CD1c-positive myeloid dendritic cell (primary cell): ENCODE measurements at regions not wholly inside any gene's neighbourhood (a gene's known extent, or its start where the extent isn't known, plus 50 kb on each side); places are given as distances from the start of the nearest gene placed in this dataset.

Experiments
- DNase-seq: peaks from one replicate; pipeline ENCODE4 v3.0.0-alpha.2; 2016; ENCODE audit errors: extremely low spot score

GRCh38 chr7:12074889-12075288 is 136.2 kb upstream of the TMEM106B start:
- no peak for DNase-seq

- no peak for DNase-seq
These were observed 131.1 kb upstream of the TMEM106B start for GRCh38 chr7:12080006-12080405.

- DNase-seq: no peak
These were observed 125.6 kb upstream of the TMEM106B start for GRCh38 chr7:12085516-12085915.

- DNase-seq: no peak
These were observed 120.9 kb upstream of the TMEM106B start for GRCh38 chr7:12089951-12090756.

GRCh38 chr7:12090757-12091221 is 120.3 kb upstream of the TMEM106B start:
- no peak for DNase-seq

- DNase-seq: no peak
These were observed 119.9 kb upstream of the TMEM106B start for GRCh38 chr7:12091231-12091630.

GRCh38 chr7:12092499-12093130 is 118.5 kb upstream of the TMEM106B start:
- no peak for DNase-seq

GRCh38 chr7:12093365-12093764 is 117.7 kb upstream of the TMEM106B start:
- no peak for DNase-seq

GRCh38 chr7:12094365-12094921 is 116.7 kb upstream of the TMEM106B start:
- DNase-seq: no peak

- DNase-seq: no peak
These were observed 109.0 kb upstream of the TMEM106B start for GRCh38 chr7:12102126-12102525.

- no peak for DNase-seq
These were observed 108.6 kb upstream of the TMEM106B start for GRCh38 chr7:12102527-12102926.

GRCh38 chr7:12103948-12104347 is 107.1 kb upstream of the TMEM106B start:
- DNase-seq: no peak

- DNase-seq: no peak
These were observed 103.7 kb upstream of the TMEM106B start for GRCh38 chr7:12107381-12107780.

GRCh38 chr7:12107841-12108254 is 103.2 kb upstream of the TMEM106B start:
- DNase-seq: no peak

GRCh38 chr7:12110425-12110824 is 100.7 kb upstream of the TMEM106B start:
- no peak for DNase-seq

GRCh38 chr7:12111422-12112405 is 99.4 kb upstream of the TMEM106B start:
- no peak for DNase-seq

- no peak for DNase-seq
These were observed 93.9 kb upstream of the TMEM106B start for GRCh38 chr7:12117170-12117569.

- DNase-seq: no peak
These were observed 91.3 kb upstream of the TMEM106B start for GRCh38 chr7:12119620-12120303.

- no peak for DNase-seq
These were observed 90.5 kb upstream of the TMEM106B start for GRCh38 chr7:12120632-12121031.

- no peak for DNase-seq
These were observed 87.9 kb upstream of the TMEM106B start for GRCh38 chr7:12123172-12123571.

- no peak for DNase-seq
These were observed 87.1 kb upstream of the TMEM106B start for GRCh38 chr7:12124028-12124427.
